Endothelial cell of umbilical vein (primary cell): ENCODE measurements at regions not wholly inside any gene's neighbourhood (a gene's known extent, or its start where the extent isn't known, plus 50 kb on each side); places are given as distances from the start of the nearest gene placed in this dataset.

Experiments used
- BruUV-seq: library from RNA; stranded (reverse); fragments of 400-500 nt; replicated peaks from 2 replicates; lab custom pipeline; 2021; lab: Mats Ljungman, UMichigan
- CTCF ChIA-PET: fragments of 300-600, 350-600 bp; sonication (Branson Sonifier 250); formaldehyde crosslinking; loops from one replicate; lab custom pipeline; 2021; ENCODE audit warnings: antibody characterized with exemption, inconsistent platforms; lab: Charles Lee
- POLR2A ChIA-PET: fragments of 300-600, 350-600 bp; sonication (Branson Sonifier 250); formaldehyde crosslinking; loops from one replicate; lab custom pipeline; 2021; ENCODE audit warnings: antibody characterized with exemption, inconsistent platforms; lab: Charles Lee
- DNase-seq: peaks from one replicate; pipeline ENCODE4 v3.0.0-alpha.2; 2011; ENCODE audit warnings: low read depth, low spot score
- FAIRE-seq: peaks from 2 replicates; lab custom pipeline; 2011; peaks lifted over from hg19 to GRCh38; lab: Jason Lieb, UNC
- H2AFZ ChIP-seq: 2 replicates; pipeline ENCODE4 v1.6.0; 2012; ENCODE audit warnings: low read depth, low read length, control low read depth, inconsistent platforms
- H3K27ac ChIP-seq: 2 replicates; pipeline ENCODE4 v1.5.1; 2011; ENCODE audit warnings: low read depth, mild to moderate bottlenecking, control low read depth, low read length, moderate library complexity; ENCODE audit not compliant: insufficient read depth
- H3K27me3 ChIP-seq, 2 experiments: 2 replicates each; pipeline versions ENCODE4 v1.6.0 to v1.6.1; 2011; ENCODE audit warnings: low read length in 2 of 2, mixed read lengths in 1 of 2; ENCODE audit not compliant: control insufficient read depth in 2 of 2, insufficient read depth in 2 of 2
- H3K36me3 ChIP-seq, 2 experiments: 2 replicates in 1 of 2; 3 replicates in 1 of 2; pipeline ENCODE4 v1.5.1; 2011; ENCODE audit warnings: low read length in 2 of 2, mild to moderate bottlenecking in 1 of 2, moderate library complexity in 1 of 2; ENCODE audit not compliant: control insufficient read depth in 2 of 2, insufficient read depth in 2 of 2; ENCODE audit errors: extremely low read depth in 1 of 2
- H3K4me1 ChIP-seq: 3 replicates; pipeline ENCODE4 v1.5.1; 2011; ENCODE audit warnings: mild to moderate bottlenecking, low read length; ENCODE audit not compliant: control insufficient read depth, insufficient read depth; ENCODE audit errors: extremely low read depth
- H3K4me2 ChIP-seq: 2 replicates; pipeline ENCODE4 v1.6.1; 2011; ENCODE audit warnings: low read length, control low read depth, mixed read lengths; ENCODE audit not compliant: insufficient read depth
- H3K4me3 ChIP-seq, 3 experiments: fragments of 200-600 bp in 1 of 3; sonication (generic), shearing (Covaris generic) in 1 of 3; replicated peaks in 1 of 3; 2 replicates each; pipeline ENCODE4 v1.5.1; 2011 to 2016; ENCODE audit warnings: control low read depth in 3 of 3, low read length in 3 of 3, mild to moderate bottlenecking in 2 of 3, inconsistent platforms in 1 of 3, low read depth in 1 of 3, moderate library complexity in 1 of 3; ENCODE audit not compliant: insufficient read depth in 1 of 3
- H3K79me2 ChIP-seq: 2 replicates; pipeline ENCODE4 v1.6.0; 2012; ENCODE audit warnings: low read length, inconsistent platforms; ENCODE audit not compliant: control insufficient read depth, insufficient read depth
- H3K9ac ChIP-seq: replicated peaks from 2 replicates; pipeline ENCODE3; 2011; ENCODE audit warnings: low read length, control low read depth; ENCODE audit not compliant: insufficient read depth; ENCODE audit errors: extremely low read depth
- H3K9me1 ChIP-seq: replicated peaks from 3 replicates; pipeline ENCODE4 v1.6.0; 2011; ENCODE audit warnings: mild to moderate bottlenecking, low read length; ENCODE audit not compliant: control insufficient read depth, insufficient read depth; ENCODE audit errors: extremely low read depth
- H3K9me3 ChIP-seq: replicated peaks from 2 replicates; pipeline ENCODE4 v1.5.1; 2012; ENCODE audit warnings: low read length, inconsistent platforms; ENCODE audit not compliant: control insufficient read depth, insufficient read depth
- H4K20me1 ChIP-seq: replicated peaks from 2 replicates; pipeline ENCODE3; 2011; ENCODE audit warnings: mild to moderate bottlenecking, low read length; ENCODE audit not compliant: control insufficient read depth, insufficient read depth; ENCODE audit errors: extremely low read depth
- CTCF ChIP-seq, 2 donors: IDR thresholded peaks; 1 replicate in 1 of 2; 2 replicates in 1 of 2; pipeline ENCODE4 v1.5.1; 2011; ENCODE audit warnings: low read length in 2 of 2, mild to moderate bottlenecking in 2 of 2, moderate library complexity in 2 of 2, control low read depth in 1 of 2, inconsistent platforms in 1 of 2, low read depth in 1 of 2; ENCODE audit not compliant: insufficient read depth in 1 of 2; ENCODE audit errors: extremely low read depth in 1 of 2
- EZH2 ChIP-seq: IDR thresholded peaks from 2 replicates; pipeline ENCODE4 v1.6.1; 2012; ENCODE audit warnings: borderline replicate concordance, low read depth, mild to moderate bottlenecking, moderate library complexity, low read length, inconsistent platforms; ENCODE audit not compliant: severe bottlenecking
- FOS ChIP-seq: IDR thresholded peaks from 2 replicates; pipeline ENCODE4 v1.6.1; 2011; ENCODE audit warnings: mild to moderate bottlenecking, low read length, moderate library complexity, borderline replicate concordance; ENCODE audit not compliant: insufficient read depth
- GATA2 ChIP-seq: IDR thresholded peaks from 2 replicates; pipeline ENCODE4 v1.7.0; 2011; ENCODE audit warnings: low read depth, mild to moderate bottlenecking, moderate library complexity, mixed read lengths, low read length; ENCODE audit not compliant: insufficient read length, insufficient read depth
- JUN ChIP-seq: IDR thresholded peaks from 2 replicates; pipeline ENCODE4 v1.6.1; 2011; ENCODE audit warnings: borderline replicate concordance, low read depth; ENCODE audit not compliant: insufficient read length, insufficient read depth
- MYC ChIP-seq: IDR thresholded peaks from one replicate; pipeline ENCODE4 v1.6.1; 2011; ENCODE audit warnings: mild to moderate bottlenecking, low read depth, low read length
- POLR2A ChIP-seq: IDR thresholded peaks from 2 replicates; pipeline ENCODE4 v1.6.1; 2012; ENCODE audit warnings: low read depth, mild to moderate bottlenecking, control low read depth, low read length
- POLR2AphosphoS5 ChIP-seq: IDR thresholded peaks from 2 replicates; pipeline ENCODE4 v1.6.1; 2012; ENCODE audit warnings: low read depth, mild to moderate bottlenecking, control low read depth, low read length, moderate library complexity; ENCODE audit not compliant: insufficient read depth
- dilution Hi-C: fragments of 300-500 bp; cut with MboI; formaldehyde crosslinking; loops from one replicate; pipeline ENCODE4 v1.15.0; 2019; ENCODE audit warnings: low sequenced_read_pairs; ENCODE audit not compliant: extremely low pct_ligation_motif_present
- intact Hi-C: fragments of 100-400 bp; cut with micrococcal nuclease; formaldehyde crosslinking; loops from one replicate; pipeline ENCODE4 v1.10.0; 2022
- TF ChIP-seq, protein P1 (sequence below): IDR thresholded peaks from 2 replicates; pipeline ENCODE4 v1.6.1; 2011; ENCODE audit not compliant: insufficient read depth, insufficient read length

DNA sequence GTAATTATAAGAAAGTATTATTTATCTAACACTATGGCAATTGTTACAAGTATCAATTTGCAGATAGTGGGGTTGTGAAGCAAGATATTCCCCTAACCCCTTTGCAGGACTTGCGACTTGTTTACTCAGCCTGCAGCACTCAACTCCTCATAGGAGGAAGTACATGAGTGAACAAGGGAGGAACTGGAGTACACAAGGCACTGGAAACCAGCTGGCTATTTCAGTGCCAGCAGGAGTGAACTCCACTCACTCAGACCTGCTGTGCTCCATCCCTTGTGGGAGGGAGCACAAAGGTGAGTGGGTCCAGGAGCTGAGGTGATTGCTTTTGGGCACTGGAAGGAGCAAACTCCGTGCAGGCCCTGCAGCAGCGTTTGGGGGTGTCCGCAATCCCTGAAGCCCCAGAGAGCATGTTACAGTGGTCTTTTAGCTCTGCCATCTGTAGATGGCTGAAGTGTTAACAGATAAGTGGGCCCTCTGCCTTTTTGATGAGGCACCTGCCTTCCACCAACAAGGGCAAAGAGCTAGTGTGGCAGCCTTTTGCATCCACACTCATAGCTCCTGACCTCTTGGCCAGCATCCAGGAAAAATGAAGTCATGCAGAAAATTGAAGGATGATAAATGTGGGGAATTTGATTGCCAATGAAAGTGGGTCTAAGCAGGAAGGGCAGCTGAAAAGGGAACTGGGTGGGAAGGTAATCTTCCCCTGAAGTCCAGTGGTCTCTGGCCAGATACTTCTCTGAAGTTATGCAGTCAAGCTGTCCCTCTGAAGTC lies 802.2 kb upstream of the MIR17HG start:
- DNase-seq (no peak), FAIRE-seq (no peak)
- Histone ChIP-seq H3K79me2 (no peaks in the 10 kb centered on the region), H3K9me3 (no peaks in the 10 kb centered on the region), H2AFZ (no peak overlapping the region), H3K4me1 (no peaks in the 10 kb centered on the region), H3K4me3 (no peak overlapping the region), H4K20me1 (no peaks in the 10 kb centered on the region), H3K9ac (no peak overlapping the region), H3K27me3 (no peaks in the 10 kb centered on the region), H3K4me2 (no peak overlapping the region), H3K36me3 (no peaks in the 10 kb centered on the region), H3K9me1 (no peaks in the 10 kb centered on the region), H3K27ac (no peak overlapping the region)
- ChIA-PET POLR2A (no interaction called here), CTCF (no interaction called here)
- dilution Hi-C loops, result no loop called here
- no TSS peak for BruUV-seq
- no peak for TF ChIP-seq CTCF (IDR thresholded peaks at IDR 0.05; ENCODE audit: extremely low read depth in 1 of 2, insufficient read depth in 1 of 2, low read depth in 1 of 2, low read length in 2 of 2)
- TF ChIP-seq POLR2AphosphoS5, result no peak
- no peak for TF ChIP-seq POLR2A
- TF ChIP-seq, protein P1, sequence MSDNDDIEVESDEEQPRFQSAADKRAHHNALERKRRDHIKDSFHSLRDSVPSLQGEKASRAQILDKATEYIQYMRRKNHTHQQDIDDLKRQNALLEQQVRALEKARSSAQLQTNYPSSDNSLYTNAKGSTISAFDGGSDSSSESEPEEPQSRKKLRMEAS, result no peak
- TF ChIP-seq GATA2, result no peak
- no peak for TF ChIP-seq MYC
- no peak for TF ChIP-seq EZH2
- TF ChIP-seq JUN, result no peak
- no peak for TF ChIP-seq FOS
- intact Hi-C loops, result no loop called here
